Limb (tissue), 2 donors: ENCODE measurements at regions not wholly inside any gene's neighbourhood (a gene's known extent, or its start where the extent isn't known, plus 50 kb on each side); places are given as distances from the start of the nearest gene placed in this dataset.
"Not testable (repeated sequence)": the region's sequence is repeated elsewhere in the genome, so short reads cannot be mapped to it uniquely, and the experiment has no call there.

Experiments
- DNase-seq, 2 donors: peaks; one replicate each; pipeline ENCODE4 v3.0.0-alpha.2; 2016; ENCODE audit errors: extremely low spot score in 2 of 2

- peak in 1 of 2 donors; percentile 26 for DNase-seq
Observed at GRCh38 chr5:131005963-131006684, 158.9 kb downstream of the HINT1 start.

GRCh38 chr5:131001507-131001906, 163.5 kb downstream of the HINT1 start:
- DNase-seq: no peak

GRCh38 chr5:131000289-131000688, 164.8 kb downstream of the HINT1 start:
- no peak for DNase-seq

GRCh38 chr5:130996720-130997119, 168.3 kb downstream of the HINT1 start:
- DNase-seq: not testable (repeated sequence)

GRCh38 chr5:130995851-130996250, 169.2 kb downstream of the HINT1 start:
- no peak for DNase-seq

- DNase-seq: no peak
Observed at GRCh38 chr5:130995254-130995515, 169.9 kb downstream of the HINT1 start.

GRCh38 chr5:130994496-130995253, 170.4 kb downstream of the HINT1 start:
- no peak for DNase-seq

GRCh38 chr5:130992621-130993020, 172.4 kb downstream of the HINT1 start:
- DNase-seq: no peak

GRCh38 chr5:130992095-130992494, 173.0 kb downstream of the HINT1 start:
- DNase-seq: peak in 1 of 2 donors; percentile 15

- no peak for DNase-seq
Observed at GRCh38 chr5:130985776-130986175, 179.3 kb downstream of the HINT1 start.

- DNase-seq: no peak
Observed at GRCh38 chr5:130981663-130982062, 183.4 kb downstream of the HINT1 start.

- no peak for DNase-seq
Observed at GRCh38 chr5:130978475-130978874, 186.6 kb downstream of the HINT1 start.

GRCh38 chr5:130976493-130976892, 188.6 kb downstream of the HINT1 start:
- no peak for DNase-seq

- DNase-seq: no peak
Observed at GRCh38 chr5:130975847-130976246, 189.2 kb downstream of the HINT1 start.

GRCh38 chr5:130975299-130975698, 189.8 kb downstream of the HINT1 start:
- DNase-seq: no peak

GRCh38 chr5:130974021-130974683, 190.9 kb downstream of the HINT1 start:
- DNase-seq: no peak

- DNase-seq: no peak
Observed at GRCh38 chr5:130966990-130967525, 198.0 kb downstream of the HINT1 start.

GRCh38 chr5:130965920-130966319, 199.1 kb downstream of the HINT1 start:
- no peak for DNase-seq

GRCh38 chr5:130965360-130965759, 199.7 kb downstream of the HINT1 start:
- DNase-seq: no peak

- DNase-seq: no peak
Observed at GRCh38 chr5:130964231-130965202, 200.5 kb downstream of the HINT1 start.

- no peak for DNase-seq
Observed at GRCh38 chr5:130963798-130964197, 201.3 kb downstream of the HINT1 start.
